ENCODE measurements at regions not wholly inside any gene's neighbourhood (a gene's known extent, or its start where the extent isn't known, plus 50 kb on each side); places are given as distances from the start of the nearest gene placed in this dataset.
A peak's percentile ranks its signal among the peaks of the same experiment; 100 is the strongest.

DNA sequence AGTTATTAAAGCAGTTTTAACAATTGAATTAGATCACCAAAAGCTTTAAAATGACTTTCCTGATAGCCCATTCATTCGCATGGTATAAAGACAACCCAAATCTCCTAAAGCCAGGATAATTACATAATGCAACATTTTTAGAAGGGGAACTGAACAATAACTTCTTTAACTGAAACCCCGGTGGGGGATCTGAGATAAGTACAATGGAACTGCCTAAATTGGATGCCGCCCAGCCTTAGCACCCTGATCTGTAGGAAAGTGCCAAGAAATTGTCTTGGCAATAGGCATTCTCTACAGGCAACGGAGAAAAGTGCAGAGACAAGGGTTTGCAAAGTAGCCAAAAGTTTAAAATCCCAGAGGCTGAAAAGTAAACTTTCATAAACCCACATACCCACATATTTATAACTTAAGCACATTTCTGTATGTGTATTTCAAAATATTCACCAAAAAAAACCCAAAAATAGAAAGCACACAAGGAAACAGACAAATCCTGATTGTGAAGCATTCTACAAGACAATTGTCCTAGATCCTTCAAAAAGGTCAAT, 98.8 kb upstream of the BEND6 start:
- 19 to 45% (median 25%) methylated on average over 4 of the region's 4 CpGs for WGBS, 5 donors
- Histone ChIP-seq H3K27ac (no peak overlapping the region), H3K4me1 (peaks cover 0 to 16% (median 10%) of the 10 kb centered on the region in 4 donors), H3K4me3 (no peak overlapping the region), H3K27me3 (peaks cover 0 to 2% (median 0%) of the 10 kb centered on the region in 3 donors), H3K36me3 (no peaks in the 10 kb centered on the region), H3K9me3 (no peaks in the 10 kb centered on the region)
- TF ChIP-seq POLR2AphosphoS5 (IDR thresholded peaks at IDR 0.05) = no peak
- no peak for TF ChIP-seq EP300 (IDR thresholded peaks at IDR 0.05)
- TF ChIP-seq POLR2A (IDR thresholded peaks at IDR 0.05) = no peak
- TF ChIP-seq, protein P1, sequence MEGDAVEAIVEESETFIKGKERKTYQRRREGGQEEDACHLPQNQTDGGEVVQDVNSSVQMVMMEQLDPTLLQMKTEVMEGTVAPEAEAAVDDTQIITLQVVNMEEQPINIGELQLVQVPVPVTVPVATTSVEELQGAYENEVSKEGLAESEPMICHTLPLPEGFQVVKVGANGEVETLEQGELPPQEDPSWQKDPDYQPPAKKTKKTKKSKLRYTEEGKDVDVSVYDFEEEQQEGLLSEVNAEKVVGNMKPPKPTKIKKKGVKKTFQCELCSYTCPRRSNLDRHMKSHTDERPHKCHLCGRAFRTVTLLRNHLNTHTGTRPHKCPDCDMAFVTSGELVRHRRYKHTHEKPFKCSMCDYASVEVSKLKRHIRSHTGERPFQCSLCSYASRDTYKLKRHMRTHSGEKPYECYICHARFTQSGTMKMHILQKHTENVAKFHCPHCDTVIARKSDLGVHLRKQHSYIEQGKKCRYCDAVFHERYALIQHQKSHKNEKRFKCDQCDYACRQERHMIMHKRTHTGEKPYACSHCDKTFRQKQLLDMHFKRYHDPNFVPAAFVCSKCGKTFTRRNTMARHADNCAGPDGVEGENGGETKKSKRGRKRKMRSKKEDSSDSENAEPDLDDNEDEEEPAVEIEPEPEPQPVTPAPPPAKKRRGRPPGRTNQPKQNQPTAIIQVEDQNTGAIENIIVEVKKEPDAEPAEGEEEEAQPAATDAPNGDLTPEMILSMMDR (IDR thresholded peaks at IDR 0.05) = no peak
- DNase-seq = no peak
- intact Hi-C loops (cut with DNase I; ENCODE audit: low total_unique reads) = loop anchor here (10.0 kb wide), 1 partner anchor 221 kb away; no protein-coding TSS in a partner anchor

DNA sequence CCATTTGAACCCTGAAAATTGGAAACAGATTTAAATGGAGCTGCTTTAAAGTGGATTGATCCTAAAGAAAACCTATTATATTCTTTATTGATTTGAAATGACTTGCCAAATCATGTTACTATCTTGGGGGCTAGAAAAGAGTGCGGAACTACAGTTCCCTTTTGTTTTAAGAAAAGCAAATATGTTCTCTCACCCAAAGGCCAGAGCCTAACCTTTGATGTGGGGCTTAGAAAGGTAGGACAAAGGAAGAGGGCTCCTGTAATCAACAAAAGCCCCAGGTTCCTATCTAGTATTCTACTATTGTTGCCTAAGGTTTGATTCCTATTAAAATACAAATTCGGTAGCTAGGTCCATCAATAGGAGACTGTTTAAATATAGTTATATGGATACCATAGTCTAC, 100.8 kb upstream of the BEND6 start:
- Histone ChIP-seq H3K4me1 (peaks cover 0 to 29% (median 18%) of the 10 kb centered on the region in 4 donors), H3K27me3 (peaks cover 0 to 3% (median 0%) of the 10 kb centered on the region in 3 donors), H3K4me3 (no peak overlapping the region), H3K27ac (no peak overlapping the region), H3K36me3 (no peaks in the 10 kb centered on the region), H3K9me3 (no peaks in the 10 kb centered on the region)
- TF ChIP-seq EP300 (IDR thresholded peaks at IDR 0.05) (no peak), POLR2AphosphoS5 (IDR thresholded peaks at IDR 0.05) (no peak), POLR2A (IDR thresholded peaks at IDR 0.05) (no peak)
- TF ChIP-seq, protein P1 (IDR thresholded peaks at IDR 0.05) = no peak
- WGBS, 5 donors = 67 to 89% (median 78%) methylated on average over 2 of the region's 2 CpGs
- intact Hi-C loops (cut with DNase I; ENCODE audit: low total_unique reads) = loop anchor here (10.0 kb wide), 1 partner anchor 219 kb away; no protein-coding TSS in a partner anchor
- DNase-seq = no peak

DNA sequence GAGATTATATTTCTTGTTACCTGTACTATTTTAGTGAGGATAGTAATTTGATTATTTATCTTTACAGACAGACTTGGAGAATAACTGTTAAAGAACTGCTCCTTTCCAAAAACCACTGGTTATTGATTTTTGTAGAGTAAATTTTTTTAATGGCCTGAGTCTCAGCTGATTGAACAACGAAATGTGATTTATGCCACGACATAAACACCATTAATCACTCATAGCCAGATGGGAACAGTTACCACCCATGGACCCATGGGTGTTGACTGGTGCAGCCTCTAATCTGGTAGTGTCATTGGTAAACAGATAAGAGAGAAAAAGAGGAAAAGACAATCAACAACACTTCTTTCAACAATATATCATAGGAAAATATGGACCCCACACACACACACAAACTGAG, 101.4 kb upstream of the BEND6 start:
- no peak for DNase-seq
- Histone ChIP-seq H3K27ac (no peak overlapping the region), H3K9me3 (no peaks in the 10 kb centered on the region), H3K4me3 (no peak overlapping the region), H3K36me3 (no peaks in the 10 kb centered on the region), H3K27me3 (peaks cover 0 to 3% (median 0%) of the 10 kb centered on the region in 3 donors), H3K4me1 (peaks cover 0 to 29% (median 18%) of the 10 kb centered on the region in 4 donors)
- WGBS, 5 donors = 61 to 69% (median 65%) methylated on average over 2 of the region's 2 CpGs
- intact Hi-C loops (cut with DNase I; ENCODE audit: low total_unique reads) = loop anchor here (10.0 kb wide), 1 partner anchor 219 kb away; no protein-coding TSS in a partner anchor
- no peak for TF ChIP-seq EP300 (IDR thresholded peaks at IDR 0.05)
- TF ChIP-seq, protein P1 (IDR thresholded peaks at IDR 0.05) = no peak
- TF ChIP-seq POLR2AphosphoS5 (IDR thresholded peaks at IDR 0.05) = no peak
- TF ChIP-seq POLR2A (IDR thresholded peaks at IDR 0.05) = no peak

DNA sequence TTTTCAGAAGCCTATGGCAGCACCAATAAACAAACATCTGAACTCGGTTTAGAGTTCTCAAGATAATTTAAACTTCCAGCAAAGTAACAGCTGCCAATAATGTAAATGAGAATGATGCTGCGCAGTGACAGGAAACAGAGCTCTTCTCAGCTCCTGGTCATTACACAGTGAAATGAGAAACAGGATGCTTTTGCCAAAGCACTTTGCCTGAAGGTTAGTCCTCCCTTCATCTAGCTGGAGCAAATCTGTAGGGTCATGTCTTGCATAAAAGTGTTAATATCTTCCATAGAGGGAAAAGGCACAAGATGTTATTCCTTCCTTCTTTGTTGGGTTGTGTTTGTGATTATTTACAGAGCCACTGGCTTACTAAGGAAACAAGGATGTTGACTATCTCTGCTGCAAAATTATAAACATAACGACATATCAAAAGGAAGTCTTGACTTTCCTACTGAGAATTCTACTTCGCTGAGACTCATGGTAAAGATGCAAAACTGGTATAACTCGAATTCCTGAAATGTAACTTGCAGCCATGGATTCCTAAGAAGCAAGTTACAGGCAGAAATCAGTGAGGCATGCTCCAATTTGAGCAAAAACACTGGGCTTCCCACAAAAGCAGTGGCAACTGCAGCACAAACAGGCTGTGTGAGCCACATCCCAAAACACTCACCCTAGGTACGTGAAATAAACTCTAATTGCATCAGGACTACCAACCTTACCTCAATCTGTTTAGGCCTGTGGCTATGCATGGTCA, 102.5 kb upstream of the BEND6 start:
- 37 to 49% (median 46%) methylated on average over 6 of the region's 6 CpGs for WGBS, 5 donors
- peak in 1 of 2 donors; percentile 35 for DNase-seq
- peaks cover 0 to 3% (median 0%) of the 10 kb centered on the region in 3 donors for H3K27me3 ChIP-seq
- peaks cover 0 to 29% (median 18%) of the 10 kb centered on the region in 4 donors for H3K4me1 ChIP-seq
- no peak for TF ChIP-seq POLR2AphosphoS5 (IDR thresholded peaks at IDR 0.05)
- no peak for TF ChIP-seq POLR2A (IDR thresholded peaks at IDR 0.05)
- TF ChIP-seq, protein P1 (IDR thresholded peaks at IDR 0.05) = no peak
- TF ChIP-seq EP300 (IDR thresholded peaks at IDR 0.05) = no peak
- H3K9me3 ChIP-seq = no peaks in the 10 kb centered on the region
- H3K36me3 ChIP-seq = no peaks in the 10 kb centered on the region
- intact Hi-C loops (cut with DNase I; ENCODE audit: low total_unique reads) = loop anchor here (10.0 kb wide), 1 partner anchor 218 kb away; no protein-coding TSS in a partner anchor
- peak overlapping the region in 4 of 5 donors; percentile 5 to 66 (median 54) for H3K27ac ChIP-seq
- H3K4me3 ChIP-seq = peak overlapping the region; percentile 40 to 49 (median 44)
